ENCODE measurements at regions not wholly inside any gene's neighbourhood (a gene's known extent, or its start where the extent isn't known, plus 50 kb on each side); places are given as distances from the start of the nearest gene placed in this dataset.

GRCh38 chr9:107614765-107615164 lies 125.2 kb upstream of the KLF4 start:
- H3K9ac ChIP-seq (ENCODE audit: insufficient read depth, low read length, poor library complexity, severe bottlenecking), result peak overlapping the region; percentile 28
- H3K4me1 ChIP-seq (ENCODE audit: control insufficient read depth in 1 of 2, insufficient read depth in 2 of 2, low read length in 2 of 2), result peaks cover 70 to 78% of the 10 kb centered on the region in 2 donors
- H3K27me3 Mint-ChIP-seq (ENCODE audit: low read depth in 3 of 3), result peaks cover 0 to 3% (median 0%) of the 10 kb centered on the region in 3 donors
- no peaks in the 10 kb centered on the region for H3K9me3 ChIP-seq (replicated peaks in 1 of 2; ENCODE audit: control insufficient read depth in 1 of 2, insufficient read depth in 1 of 2, low read length in 2 of 2)
- no peaks in the 10 kb centered on the region for H3K79me2 ChIP-seq (ENCODE audit: insufficient read depth, low read length)
- peaks cover 0 to 2% of the 10 kb centered on the region in 2 donors for H3K36me3 Mint-ChIP-seq
- H3K27me3 ChIP-seq (ENCODE audit: control insufficient read depth in 2 of 2, insufficient read depth in 2 of 2, low read length in 2 of 2), result no peaks in the 10 kb centered on the region
- H3K27ac Mint-ChIP-seq, result peak overlapping the region; percentile 89 to 97 (median 95)
- no peaks in the 10 kb centered on the region for H4K20me1 ChIP-seq (ENCODE audit: insufficient read depth, low read length)
- H3K4me3 Mint-ChIP-seq, result peak overlapping the region in 1 of 2 donors; percentile 48
- intact Hi-C loops (cut with micrococcal nuclease), result loop anchor here (10.0 kb wide), 2 partner anchors 60 to 70 kb away; no protein-coding TSS in a partner anchor
- H3K27ac ChIP-seq (ENCODE audit: low read depth in 1 of 2, low read length in 2 of 2), result peak overlapping the region; percentile 91 to 94
- no peaks in the 10 kb centered on the region for H3K9me3 Mint-ChIP-seq
- peak overlapping the region; percentile 63 for H3K4me2 ChIP-seq (replicated peaks; ENCODE audit: extremely low read depth, low read length, poor library complexity, severe bottlenecking)
- DNase-seq, result no peak
- WGBS (ENCODE audit: insufficient coverage), result 100% methylated on average over 1 of the region's 5 CpGs
- H3K4me1 Mint-ChIP-seq, result peaks cover 78% of the 10 kb centered on the region
- peak overlapping the region; percentile 60 for H2AFZ ChIP-seq (ENCODE audit: insufficient read depth, low read depth, low read length, poor library complexity, severe bottlenecking)
- TF ChIP-seq CTCF (IDR thresholded peaks at IDR 0.05), result no peak
- H3K4me3 ChIP-seq (replicated peaks in 1 of 3; ENCODE audit: low read depth in 2 of 3, low read length in 3 of 3), result peak overlapping the region in 1 of 3 experiments; percentile 61
- H3K36me3 ChIP-seq (replicated peaks in 1 of 2; ENCODE audit: control insufficient read depth in 1 of 2, insufficient read depth in 2 of 2, low read length in 2 of 2), result no peaks in the 10 kb centered on the region

GRCh38 chr9:107613321-107613720 lies 123.8 kb upstream of the KLF4 start:
- Histone ChIP-seq H3K9ac (ENCODE audit: insufficient read depth, low read length, poor library complexity, severe bottlenecking) (no peak overlapping the region), H3K4me2 (replicated peaks; ENCODE audit: extremely low read depth, low read length, poor library complexity, severe bottlenecking) (no peak overlapping the region), H3K27ac (ENCODE audit: low read depth in 1 of 2, low read length in 2 of 2) (peak overlapping the region; percentile 70 to 94), H3K4me3 (replicated peaks in 1 of 3; ENCODE audit: low read depth in 2 of 3, low read length in 3 of 3) (peak overlapping the region in 1 of 3 experiments; percentile 9), H3K36me3 (replicated peaks in 1 of 2; ENCODE audit: control insufficient read depth in 1 of 2, insufficient read depth in 2 of 2, low read length in 2 of 2) (no peaks in the 10 kb centered on the region), H2AFZ (ENCODE audit: insufficient read depth, low read depth, low read length, poor library complexity, severe bottlenecking) (peak overlapping the region; percentile 8), H4K20me1 (ENCODE audit: insufficient read depth, low read length) (no peaks in the 10 kb centered on the region), H3K27me3 (ENCODE audit: control insufficient read depth in 2 of 2, insufficient read depth in 2 of 2, low read length in 2 of 2) (no peaks in the 10 kb centered on the region), H3K79me2 (ENCODE audit: insufficient read depth, low read length) (no peaks in the 10 kb centered on the region), H3K4me1 (ENCODE audit: control insufficient read depth in 1 of 2, insufficient read depth in 2 of 2, low read length in 2 of 2) (peaks cover 70 to 78% of the 10 kb centered on the region in 2 donors), H3K9me3 (replicated peaks in 1 of 2; ENCODE audit: control insufficient read depth in 1 of 2, insufficient read depth in 1 of 2, low read length in 2 of 2) (no peaks in the 10 kb centered on the region)
- H3K27ac Mint-ChIP-seq, result peak overlapping the region; percentile 89 to 97 (median 94)
- no CpG with 5 or more reads among the region's 1 CpG for WGBS (ENCODE audit: insufficient coverage)
- H3K4me1 Mint-ChIP-seq, result peaks cover 79% of the 10 kb centered on the region
- H3K4me3 Mint-ChIP-seq, result no peak overlapping the region
- no peak for TF ChIP-seq CTCF (IDR thresholded peaks at IDR 0.05)
- peaks cover 0 to 3% (median 2%) of the 10 kb centered on the region in 3 donors for H3K27me3 Mint-ChIP-seq (ENCODE audit: low read depth in 3 of 3)
- peaks cover 0 to 2% of the 10 kb centered on the region in 2 donors for H3K36me3 Mint-ChIP-seq
- no peak for DNase-seq
- H3K9me3 Mint-ChIP-seq, result peaks cover 0 to 2% (median 0%) of the 10 kb centered on the region in 7 donors
- intact Hi-C loops (cut with micrococcal nuclease), result loop anchor here (10.0 kb wide), 2 partner anchors 61 to 69 kb away; no protein-coding TSS in a partner anchor

Data from CD14-positive monocyte (primary cell).